H1 (cell line): ENCODE measurements at regions not wholly inside any gene's neighbourhood (a gene's known extent, or its start where the extent isn't known, plus 50 kb on each side); places are given as distances from the start of the nearest gene placed in this dataset.

Source experiments
- CTCF ChIA-PET: fragments of 300-600 bp; sonication (Branson Sonifier 250); formaldehyde crosslinking; loops from one replicate; lab custom pipeline; 2021; ENCODE audit not compliant: partially characterized antibody; lab: Charles Lee
- POLR2A ChIA-PET: fragments of 300-600 bp; sonication (Branson Sonifier 250); formaldehyde crosslinking; loops from one replicate; lab custom pipeline; 2021; ENCODE audit warnings: inconsistent platforms; ENCODE audit not compliant: partially characterized antibody; lab: Charles Lee
- DNase-seq, 2 experiments: peaks; one replicate each; pipeline versions ENCODE4 v3.0.0 to v3.0.0-alpha.2; 2010 to 2022; ENCODE audit warnings: low spot score in 2 of 2, low read depth in 1 of 2, mixed read lengths in 1 of 2
- FAIRE-seq: peaks from 2 replicates; lab custom pipeline; 2011; peaks lifted over from hg19 to GRCh38; lab: Jason Lieb, UNC
- H2AFZ ChIP-seq: 2 replicates; pipeline ENCODE4 v1.8.1; 2012; ENCODE audit warnings: low read length, inconsistent platforms
- H2AK5ac ChIP-seq: 2 replicates; pipeline ENCODE4 v1.6.1; 2013; ENCODE audit warnings: low read depth, low read length
- H2BK120ac ChIP-seq: replicated peaks from 2 replicates; pipeline ENCODE3; 2013; ENCODE audit warnings: low read depth, low read length, inconsistent platforms
- H2BK12ac ChIP-seq: 2 replicates; pipeline ENCODE4 v1.6.1; 2013; ENCODE audit warnings: low read depth, low read length
- H2BK15ac ChIP-seq: 2 replicates; pipeline ENCODE4 v1.6.1; 2013; ENCODE audit warnings: low read length
- H2BK20ac ChIP-seq: 2 replicates; pipeline ENCODE4 v1.6.1; 2013; ENCODE audit warnings: low read length
- H2BK5ac ChIP-seq: 2 replicates; pipeline ENCODE4 v1.6.1; 2013; ENCODE audit warnings: low read depth, low read length
- H3K14ac ChIP-seq: 2 replicates; pipeline ENCODE4 v1.6.1; 2013; ENCODE audit warnings: inconsistent platforms; ENCODE audit not compliant: insufficient read length
- H3K18ac ChIP-seq: 2 replicates; pipeline ENCODE4 v1.6.1; 2013; ENCODE audit warnings: low read length; ENCODE audit errors: extremely low read depth
- H3K23ac ChIP-seq: 2 replicates; pipeline ENCODE4 v1.6.1; 2013; ENCODE audit warnings: inconsistent platforms; ENCODE audit not compliant: insufficient read length
- H3K23me2 ChIP-seq: 2 replicates; pipeline ENCODE4 v1.6.1; 2013; ENCODE audit warnings: low read depth, low read length
- H3K27ac ChIP-seq: 2 replicates; pipeline ENCODE4 v1.6.1; 2011; ENCODE audit warnings: low read depth, low read length, inconsistent platforms
- H3K27me3 ChIP-seq, 4 experiments: replicated peaks in 1 of 4; 1 replicate in 1 of 4; 2 replicates in 3 of 4; pipeline versions ENCODE4 v1.6.1 to v1.8.1; 2011 to 2013; ENCODE audit warnings: low read length in 3 of 4, mild to moderate bottlenecking in 3 of 4, inconsistent platforms in 2 of 4, mixed read lengths in 2 of 4, moderate library complexity in 1 of 4; ENCODE audit not compliant: control insufficient read depth in 3 of 4, insufficient read depth in 3 of 4; ENCODE audit errors: extremely low read depth in 1 of 4
- H3K36me3 ChIP-seq, 4 experiments: 2 replicates each; pipeline versions ENCODE4 v1.6.1 to v1.8.1; 2011 to 2013; ENCODE audit warnings: mild to moderate bottlenecking in 4 of 4, low read length in 3 of 4, moderate library complexity in 2 of 4, control low read depth in 1 of 4, inconsistent platforms in 1 of 4; ENCODE audit not compliant: insufficient read depth in 4 of 4, control insufficient read depth in 2 of 4
- H3K4ac ChIP-seq: replicated peaks from 2 replicates; pipeline ENCODE3; 2013; ENCODE audit warnings: low read length, low read depth, mixed read lengths, inconsistent platforms; ENCODE audit not compliant: insufficient read length
- H3K4me1 ChIP-seq, 4 experiments: replicated peaks in 1 of 4; 1 replicate in 1 of 4; 2 replicates in 3 of 4; pipeline versions ENCODE4 v1.6.1 to v1.8.1; 2011 to 2013; ENCODE audit warnings: low read length in 3 of 4, inconsistent platforms in 2 of 4, mixed read lengths in 1 of 4; ENCODE audit not compliant: insufficient read depth in 4 of 4, control insufficient read depth in 3 of 4
- H3K4me2 ChIP-seq, 2 experiments: 2 replicates each; pipeline versions ENCODE4 v1.6.1 to v1.8.1; 2011 to 2013; ENCODE audit warnings: low read depth in 2 of 2, low read length in 2 of 2, control low read depth in 1 of 2, inconsistent platforms in 1 of 2, mild to moderate bottlenecking in 1 of 2; ENCODE audit not compliant: insufficient read depth in 1 of 2
- H3K4me3 ChIP-seq, 4 experiments: fragments of 200-600, 300-600 bp in 1 of 4; sonication (generic), shearing (Covaris generic), sonication (Bioruptor Twin) in 1 of 4; 2 replicates each; pipeline versions ENCODE4 v1.5.1 to v1.8.1; 2011 to 2016; ENCODE audit warnings: low read length in 4 of 4, low read depth in 3 of 4, control low read depth in 2 of 4, inconsistent platforms in 2 of 4, mild to moderate bottlenecking in 2 of 4, mixed read lengths in 1 of 4, moderate library complexity in 1 of 4; ENCODE audit not compliant: insufficient read depth in 2 of 4; ENCODE audit errors: extremely low read depth in 1 of 4
- H3K56ac ChIP-seq: replicated peaks from 2 replicates; pipeline ENCODE3; 2013; ENCODE audit warnings: low read depth, mild to moderate bottlenecking, mixed read lengths, low read length, inconsistent platforms; ENCODE audit not compliant: insufficient read length
- H3K79me1 ChIP-seq: 2 replicates; pipeline ENCODE4 v1.6.1; 2013; ENCODE audit warnings: low read depth, low read length, control low read depth
- H3K79me2 ChIP-seq, 2 experiments: 2 replicates each; pipeline versions ENCODE4 v1.6.1 to v1.8.1; 2012 to 2013; ENCODE audit warnings: low read length in 2 of 2, mild to moderate bottlenecking in 2 of 2, inconsistent platforms in 1 of 2; ENCODE audit not compliant: insufficient read depth in 2 of 2, control insufficient read depth in 1 of 2
- H3K9ac ChIP-seq, 4 experiments: replicated peaks in 1 of 4; 1 replicate in 1 of 4; 2 replicates in 3 of 4; pipeline versions ENCODE4 v1.6.1 to v1.8.1; 2011 to 2013; ENCODE audit warnings: low read depth in 3 of 4, low read length in 3 of 4, control low read depth in 2 of 4, mild to moderate bottlenecking in 2 of 4, moderate library complexity in 2 of 4, inconsistent platforms in 1 of 4; ENCODE audit errors: extremely low read depth in 1 of 4
- H3K9me3 ChIP-seq, 2 experiments: 2 replicates each; pipeline versions ENCODE4 v1.6.1 to v1.8.1; 2012 to 2013; ENCODE audit warnings: mild to moderate bottlenecking in 2 of 2, moderate library complexity in 2 of 2, control low read depth in 1 of 2, inconsistent platforms in 1 of 2, low read depth in 1 of 2, low read length in 1 of 2, mixed read lengths in 1 of 2; ENCODE audit not compliant: insufficient read depth in 2 of 2
- H4K20me1 ChIP-seq, 2 experiments: replicated peaks in 1 of 2; 2 replicates each; pipeline versions ENCODE3 to v1.8.1; 2011 to 2013; ENCODE audit warnings: inconsistent platforms in 2 of 2, low read length in 2 of 2, mild to moderate bottlenecking in 1 of 2; ENCODE audit not compliant: insufficient read depth in 2 of 2, control insufficient read depth in 1 of 2
- H4K5ac ChIP-seq: 2 replicates; pipeline ENCODE4 v1.6.1; 2013; ENCODE audit warnings: low read length, low read depth, mixed read lengths, inconsistent platforms; ENCODE audit not compliant: insufficient read length
- H4K8ac ChIP-seq: 2 replicates; pipeline ENCODE4 v1.8.0; 2013; ENCODE audit warnings: mild to moderate bottlenecking, moderate library complexity, low read length, inconsistent platforms; ENCODE audit not compliant: insufficient read depth; ENCODE audit errors: extremely low read depth
- H4K91ac ChIP-seq: replicated peaks from 2 replicates; pipeline ENCODE3; 2013; ENCODE audit warnings: low read length, mixed read lengths, inconsistent platforms; ENCODE audit not compliant: insufficient read length
- CEBPB ChIP-seq: IDR thresholded peaks from 2 replicates; pipeline ENCODE4 v1.6.1; 2012; ENCODE audit warnings: low read depth, low read length
- CHD2 ChIP-seq: IDR thresholded peaks from 2 replicates; pipeline ENCODE4 v1.6.1; 2012; ENCODE audit warnings: low read length, improper control_type of control experiment
- CREB1 ChIP-seq: IDR thresholded peaks from 2 replicates; pipeline ENCODE4 v1.6.1; 2012; ENCODE audit warnings: inconsistent platforms
- JUN ChIP-seq: IDR thresholded peaks from 2 replicates; pipeline ENCODE4 v1.6.1; 2011; ENCODE audit warnings: low read depth, mild to moderate bottlenecking, improper control_type of control experiment, low read length
- MAFK ChIP-seq: IDR thresholded peaks from 2 replicates; pipeline ENCODE4 v1.6.1; 2012; ENCODE audit warnings: low read depth, mild to moderate bottlenecking, improper control_type of control experiment, low read length
- POU5F1 ChIP-seq: IDR thresholded peaks from 2 replicates; pipeline ENCODE4 v1.6.1; 2011; ENCODE audit warnings: low read depth, mild to moderate bottlenecking, low read length, moderate library complexity
- RAD21 ChIP-seq, 2 experiments: IDR thresholded peaks in 1 of 2; conservative IDR thresholded peaks in 1 of 2; 2 replicates each; pipeline ENCODE4 v1.6.1; 2011; ENCODE audit warnings: low read depth in 2 of 2, low read length in 2 of 2, improper control_type of control experiment in 1 of 2, inconsistent platforms in 1 of 2, mild to moderate bottlenecking in 1 of 2, moderate library complexity in 1 of 2
- TAF7 ChIP-seq: optimal IDR thresholded peaks from 2 replicates; pipeline ENCODE3; 2011; ENCODE audit warnings: low read depth, mild to moderate bottlenecking, inconsistent platforms, low read length, moderate library complexity, borderline replicate concordance
- USF2 ChIP-seq: IDR thresholded peaks from 2 replicates; pipeline ENCODE4 v1.6.1; 2011; ENCODE audit warnings: low read length, improper control_type of control experiment
- YY1 ChIP-seq: IDR thresholded peaks from 2 replicates; pipeline ENCODE4 v1.6.1; 2011; ENCODE audit warnings: low read depth, mild to moderate bottlenecking, low read length
- ZNF274 ChIP-seq: IDR thresholded peaks from 2 replicates; pipeline ENCODE4 v1.7.0; 2012; ENCODE audit warnings: low read length, borderline replicate concordance; ENCODE audit errors: extremely low read depth
- TF ChIP-seq, protein P1 (sequence below): IDR thresholded peaks from 2 replicates; pipeline ENCODE4 v1.6.1; 2012; ENCODE audit warnings: inconsistent platforms

- H4K8ac ChIP-seq: no peak overlapping the region
These were observed 2023.7 kb downstream of the C4orf33 start for GRCh38 chr4:131119661-131120060.

More at GRCh38 chr4:131119661-131120060, 2023.7 kb downstream of the C4orf33 start:
- H3K79me2 ChIP-seq: no peaks in the 10 kb centered on the region
- TF ChIP-seq CHD2 (no peak), ZNF274 (no peak), TAF7 (no peak), YY1 (no peak), USF2 (no peak), CEBPB (no peak), CREB1 (no peak), JUN (no peak), RAD21 (IDR thresholded peaks at IDR 0.05 in 1 of 2, conservative IDR thresholded peaks at IDR 0.05 in 1 of 2; ENCODE audit: low read depth in 2 of 2, low read length in 2 of 2) (no peak), MAFK (no peak), POU5F1 (no peak)
- TF ChIP-seq, protein P1, sequence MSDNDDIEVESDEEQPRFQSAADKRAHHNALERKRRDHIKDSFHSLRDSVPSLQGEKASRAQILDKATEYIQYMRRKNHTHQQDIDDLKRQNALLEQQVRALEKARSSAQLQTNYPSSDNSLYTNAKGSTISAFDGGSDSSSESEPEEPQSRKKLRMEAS: no peak
- TF ChIP-seq, all 59 proteins: peak for 0
- H2AFZ ChIP-seq: no peak overlapping the region
- H3K36me3 ChIP-seq: no peaks in the 10 kb centered on the region
- no peak overlapping the region for H3K27ac ChIP-seq
- H4K5ac ChIP-seq: no peak overlapping the region
- H2BK120ac ChIP-seq: no peak overlapping the region
- H4K20me1 ChIP-seq: no peaks in the 10 kb centered on the region
- no peaks in the 10 kb centered on the region for H3K27me3 ChIP-seq
- H3K56ac ChIP-seq: no peak overlapping the region
- no peak overlapping the region for H2BK15ac ChIP-seq
- no peak overlapping the region for H3K4me3 ChIP-seq
- no peak for DNase-seq
- ChIA-PET CTCF (no interaction called here), POLR2A (no interaction called here)
- no peak for FAIRE-seq
- H3K9me3 ChIP-seq: 0 out of 4 replicates have a peak, but pooled peaks cover 0 to 2% of the 10 kb centered on the region in 2 experiments
- no peak overlapping the region for H3K9ac ChIP-seq
- no peak overlapping the region for H3K18ac ChIP-seq
- H3K4me2 ChIP-seq: no peak overlapping the region
- H3K23ac ChIP-seq: no peak overlapping the region
- H3K4me1 ChIP-seq: no peaks in the 10 kb centered on the region
- H3K14ac ChIP-seq: no peak overlapping the region
- H3K4ac ChIP-seq: no peak overlapping the region
- H3K79me1 ChIP-seq: no peaks in the 10 kb centered on the region
- H2BK12ac ChIP-seq: no peak overlapping the region
- no peak overlapping the region for H2AK5ac ChIP-seq
- no peak overlapping the region for H4K91ac ChIP-seq
- no peaks in the 10 kb centered on the region for H3K23me2 ChIP-seq
- no peak overlapping the region for H2BK5ac ChIP-seq
- H2BK20ac ChIP-seq: no peak overlapping the region
